Naive thymus-derived CD4-positive, alpha-beta T cell (primary cell): ENCODE measurements at regions not wholly inside any gene's neighbourhood (a gene's known extent, or its start where the extent isn't known, plus 50 kb on each side); places are given as distances from the start of the nearest gene placed in this dataset.

ENCODE experiments used
- ATAC-seq: fragments of 150-1000 bp; cut with Tn5 transposase; 2 replicates; pipeline ENCODE4 v1.10.0; 2021; ENCODE audit warnings: mild to moderate bottlenecking, moderate library complexity
- CTCF ChIA-PET: fragments of 350-600 bp; sonication (Branson Sonifier 250); formaldehyde crosslinking; loops from one replicate; lab custom pipeline; 2021; ENCODE audit warnings: antibody characterized with exemption; lab: Charles Lee
- POLR2A ChIA-PET: fragments of 350-600 bp; sonication (Branson Sonifier 250); formaldehyde crosslinking; loops from one replicate; lab custom pipeline; 2021; ENCODE audit warnings: antibody characterized with exemption, inconsistent platforms; lab: Charles Lee
- DNase-seq, 9 donors: peaks; one replicate each; pipeline versions ENCODE4 v3.0.0 to v3.0.0-alpha.2; 2020 to 2022; ENCODE audit warnings: mixed read lengths in 1 of 9
- H3K27ac ChIP-seq: one replicate; pipeline ENCODE4 v1.7.0; 2013; ENCODE audit warnings: mild to moderate bottlenecking, low read depth, low read length, moderate library complexity
- H3K27me3 ChIP-seq, 2 donors: one replicate each; pipeline ENCODE4 v1.7.0; 2013; ENCODE audit warnings: low read length in 2 of 2, mild to moderate bottlenecking in 2 of 2, moderate library complexity in 2 of 2; ENCODE audit not compliant: control insufficient read depth in 2 of 2, insufficient read depth in 2 of 2
- H3K36me3 ChIP-seq, 3 experiments: 1 replicate in 2 of 3; 2 replicates in 1 of 3; pipeline ENCODE4 v1.7.0; 2013; ENCODE audit warnings: low read length in 3 of 3, mild to moderate bottlenecking in 3 of 3, moderate library complexity in 1 of 3; ENCODE audit not compliant: insufficient read depth in 3 of 3, control insufficient read depth in 2 of 3
- H3K4me1 ChIP-seq, 2 donors: one replicate each; pipeline ENCODE4 v1.7.0; 2013; ENCODE audit warnings: low read length in 2 of 2, mild to moderate bottlenecking in 2 of 2, moderate library complexity in 1 of 2; ENCODE audit not compliant: control insufficient read depth in 2 of 2, insufficient read depth in 2 of 2
- H3K4me3 ChIP-seq: 2 replicates; pipeline ENCODE4 v1.7.0; 2013; ENCODE audit warnings: mild to moderate bottlenecking, low read length
- H3K9me3 ChIP-seq, 3 experiments: 1 replicate in 2 of 3; 2 replicates in 1 of 3; pipeline ENCODE4 v1.7.0; 2013; ENCODE audit warnings: low read length in 3 of 3; ENCODE audit not compliant: control insufficient read depth in 2 of 3
- H3K27ac Mint-ChIP-seq, 9 donors: one replicate each; pipeline ENCODE4 v1.8.0; 2020 to 2022; ENCODE audit warnings: mixed read lengths in 9 of 9, mild to moderate bottlenecking in 8 of 9, moderate library complexity in 5 of 9, inconsistent platforms in 2 of 9
- H3K27me3 Mint-ChIP-seq, 5 donors: one replicate each; pipeline ENCODE4 v1.8.0; 2021 to 2022; ENCODE audit warnings: mixed read lengths in 5 of 5, mild to moderate bottlenecking in 1 of 5
- H3K36me3 Mint-ChIP-seq, 5 donors: one replicate each; pipeline ENCODE4 v1.8.0; 2020 to 2022; ENCODE audit warnings: mixed read lengths in 5 of 5, mild to moderate bottlenecking in 3 of 5, inconsistent platforms in 1 of 5
- H3K4me1 Mint-ChIP-seq, 7 donors: one replicate each; pipeline ENCODE4 v1.8.0; 2020 to 2022; ENCODE audit warnings: mixed read lengths in 7 of 7, mild to moderate bottlenecking in 3 of 7, inconsistent platforms in 1 of 7
- H3K4me3 Mint-ChIP-seq, 10 donors: one replicate each; pipeline ENCODE4 v1.8.0; 2020 to 2022; ENCODE audit warnings: mild to moderate bottlenecking in 10 of 10, mixed read lengths in 10 of 10, moderate library complexity in 6 of 10, inconsistent platforms in 2 of 10
- H3K9me3 Mint-ChIP-seq, 11 donors: one replicate each; pipeline ENCODE4 v1.8.0; 2020 to 2022; ENCODE audit warnings: mixed read lengths in 11 of 11, mild to moderate bottlenecking in 4 of 11, inconsistent platforms in 1 of 11, moderate library complexity in 1 of 11
- intact Hi-C, 2 donors: fragments of 100-400 bp; cut with micrococcal nuclease; formaldehyde crosslinking; loops; one replicate each; pipeline ENCODE4 v1.15.1; 2023

GRCh38 chr6:66687611-66688140 lies 980.6 kb upstream of the EYS start:
- H3K4me3 Mint-ChIP-seq: no peak overlapping the region
- Histone ChIP-seq H3K36me3 (no peaks in the 10 kb centered on the region), H3K9me3 (no peaks in the 10 kb centered on the region), H3K4me3 (no peak overlapping the region), H3K4me1 (no peaks in the 10 kb centered on the region), H3K27ac (no peak overlapping the region), H3K27me3 (no peaks in the 10 kb centered on the region)
- no peak for DNase-seq
- CTCF ChIA-PET: no interaction called here
- no peaks in the 10 kb centered on the region for H3K36me3 Mint-ChIP-seq
- H3K4me1 Mint-ChIP-seq: peaks cover 0 to 2% (median 0%) of the 10 kb centered on the region in 7 donors
- no peaks in the 10 kb centered on the region for H3K27me3 Mint-ChIP-seq
- H3K9me3 Mint-ChIP-seq: peaks cover 0 to 18% (median 5%) of the 10 kb centered on the region in 11 donors
- H3K27ac Mint-ChIP-seq: no peak overlapping the region
- intact Hi-C loops: no loop called here
- ATAC-seq: no peak
- POLR2A ChIA-PET: no interaction called here

GRCh38 chr6:66675906-66676305 lies 968.9 kb upstream of the EYS start:
- Histone ChIP-seq H3K4me3 (no peak overlapping the region), H3K36me3 (no peaks in the 10 kb centered on the region), H3K4me1 (no peaks in the 10 kb centered on the region), H3K9me3 (no peaks in the 10 kb centered on the region), H3K27me3 (no peaks in the 10 kb centered on the region), H3K27ac (no peak overlapping the region)
- Mint-ChIP-seq H3K36me3 (no peaks in the 10 kb centered on the region), H3K4me1 (no peaks in the 10 kb centered on the region), H3K4me3 (no peak overlapping the region), H3K27ac (no peak overlapping the region), H3K27me3 (no peaks in the 10 kb centered on the region), H3K9me3 (peaks cover 0 to 8% (median 0%) of the 10 kb centered on the region in 11 donors)
- POLR2A ChIA-PET: no interaction called here
- ATAC-seq (no peak), DNase-seq (no peak)
- intact Hi-C loops: no loop called here
- CTCF ChIA-PET: no interaction called here

DNA sequence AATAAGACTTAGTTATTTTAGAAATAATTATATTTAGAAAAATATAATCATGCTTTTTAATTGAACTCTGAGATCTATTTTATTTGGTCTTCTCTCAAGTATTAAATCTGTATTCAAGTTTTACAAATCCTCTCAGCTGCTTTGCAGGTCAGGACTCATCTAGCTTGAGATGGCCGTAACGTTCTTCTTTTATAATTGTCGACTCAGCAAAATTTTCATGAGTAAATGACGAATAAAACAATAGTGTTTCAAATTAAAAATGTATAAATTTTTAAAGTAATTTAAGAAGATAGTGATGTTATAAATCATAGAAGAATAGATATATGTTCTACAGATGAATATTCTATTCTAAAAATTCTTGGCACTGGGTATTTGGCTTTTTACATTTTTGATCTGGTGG lies 957.1 kb upstream of the EYS start:
- no peaks in the 10 kb centered on the region for H3K27me3 ChIP-seq
- POLR2A ChIA-PET: no interaction called here
- Mint-ChIP-seq H3K9me3 (peaks cover 0 to 9% (median under 1%) of the 10 kb centered on the region in 11 donors), H3K36me3 (no peaks in the 10 kb centered on the region), H3K4me1 (no peaks in the 10 kb centered on the region), H3K4me3 (no peak overlapping the region), H3K27me3 (no peaks in the 10 kb centered on the region), H3K27ac (no peak overlapping the region)
- H3K27ac ChIP-seq: no peak overlapping the region
- H3K4me1 ChIP-seq: no peaks in the 10 kb centered on the region
- H3K36me3 ChIP-seq: no peaks in the 10 kb centered on the region
- no peak overlapping the region for H3K4me3 ChIP-seq
- no peaks in the 10 kb centered on the region for H3K9me3 ChIP-seq
- no peak for DNase-seq
- CTCF ChIA-PET: interaction anchor here (0.9 kb wide), 1 partner anchor 1265 kb away, joined by 4 read pairs; no protein-coding TSS in a partner anchor
- intact Hi-C loops: no loop called here
- no peak for ATAC-seq

- no peaks in the 10 kb centered on the region for H3K36me3 ChIP-seq
- Mint-ChIP-seq H3K27me3 (no peaks in the 10 kb centered on the region), H3K4me3 (no peak overlapping the region), H3K36me3 (no peaks in the 10 kb centered on the region), H3K9me3 (peaks cover 0 to 8% (median 3%) of the 10 kb centered on the region in 11 donors), H3K4me1 (no peaks in the 10 kb centered on the region), H3K27ac (no peak overlapping the region)
- POLR2A ChIA-PET: no interaction called here
- CTCF ChIA-PET: interaction anchor here (0.9 kb wide), 1 partner anchor 1266 kb away, joined by 4 read pairs; no protein-coding TSS in a partner anchor
- no peak overlapping the region for H3K27ac ChIP-seq
- intact Hi-C loops: no loop called here
- H3K27me3 ChIP-seq: no peaks in the 10 kb centered on the region
- H3K4me3 ChIP-seq: no peak overlapping the region
- no peaks in the 10 kb centered on the region for H3K9me3 ChIP-seq
- DNase-seq (no peak), ATAC-seq (no peak)
- H3K4me1 ChIP-seq: no peaks in the 10 kb centered on the region
Measured at GRCh38 chr6:66662721-66663507, 955.9 kb upstream of the EYS start.

DNA sequence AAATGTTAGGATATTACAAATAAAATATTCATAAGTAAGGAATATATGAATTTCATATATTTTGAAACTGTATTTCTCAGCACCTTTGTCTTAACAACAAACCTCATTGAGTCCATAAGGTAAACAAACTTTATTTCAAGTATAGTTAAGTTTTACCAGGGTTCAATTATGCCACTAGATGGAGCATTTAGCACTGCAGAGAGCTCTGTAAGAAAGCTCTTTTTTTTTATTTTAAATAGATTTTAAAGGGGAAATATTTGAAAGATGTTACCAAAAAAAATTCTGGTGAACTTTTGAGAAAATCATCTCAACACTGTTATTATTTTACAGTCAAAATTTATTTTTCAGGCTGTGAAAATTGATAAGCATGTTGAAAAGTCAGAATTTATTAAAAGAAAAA lies 955.2 kb upstream of the EYS start:
- Histone ChIP-seq H3K27me3 (no peaks in the 10 kb centered on the region), H3K36me3 (no peaks in the 10 kb centered on the region), H3K9me3 (no peaks in the 10 kb centered on the region), H3K27ac (no peak overlapping the region), H3K4me1 (no peaks in the 10 kb centered on the region), H3K4me3 (no peak overlapping the region)
- Mint-ChIP-seq H3K9me3 (peaks cover 0 to 11% (median 3%) of the 10 kb centered on the region in 11 donors), H3K27ac (no peak overlapping the region), H3K36me3 (no peaks in the 10 kb centered on the region), H3K4me1 (no peaks in the 10 kb centered on the region), H3K27me3 (no peaks in the 10 kb centered on the region), H3K4me3 (no peak overlapping the region)
- ChIA-PET CTCF (no interaction called here), POLR2A (no interaction called here)
- ATAC-seq: no peak
- DNase-seq: no peak
- intact Hi-C loops: no loop called here

DNA sequence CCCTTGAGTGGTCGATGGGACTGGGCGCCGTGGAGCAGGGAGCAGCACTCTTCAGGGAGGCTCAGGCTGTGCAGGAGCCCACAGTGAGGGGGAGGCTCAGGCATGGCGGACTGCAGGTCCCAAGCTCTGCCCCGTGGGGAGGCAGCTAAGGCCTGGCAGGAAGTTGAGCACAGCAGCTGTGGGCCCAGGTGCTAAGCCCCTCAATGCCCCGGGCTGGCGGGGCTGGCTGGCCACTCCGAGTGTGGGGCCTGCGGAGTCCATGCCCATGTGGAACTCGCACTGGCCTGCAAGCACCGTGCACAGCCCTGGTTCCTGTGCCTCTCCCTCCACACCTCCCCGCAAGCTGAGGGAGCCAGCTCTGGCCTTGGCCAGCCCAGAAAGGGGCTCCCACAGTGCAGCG lies 948.4 kb upstream of the EYS start:
- H3K4me3 Mint-ChIP-seq: no peak overlapping the region
- intact Hi-C loops: no loop called here
- Histone ChIP-seq H3K27ac (no peak overlapping the region), H3K9me3 (no peaks in the 10 kb centered on the region), H3K36me3 (no peaks in the 10 kb centered on the region), H3K4me1 (no peaks in the 10 kb centered on the region), H3K27me3 (no peaks in the 10 kb centered on the region), H3K4me3 (no peak overlapping the region)
- H3K4me1 Mint-ChIP-seq: no peaks in the 10 kb centered on the region
- ChIA-PET POLR2A (no interaction called here), CTCF (no interaction called here)
- DNase-seq (no peak), ATAC-seq (no peak)
- H3K9me3 Mint-ChIP-seq: peaks cover 0 to 23% (median 10%) of the 10 kb centered on the region in 11 donors
- H3K36me3 Mint-ChIP-seq: no peaks in the 10 kb centered on the region
- no peaks in the 10 kb centered on the region for H3K27me3 Mint-ChIP-seq
- no peak overlapping the region for H3K27ac Mint-ChIP-seq

DNA sequence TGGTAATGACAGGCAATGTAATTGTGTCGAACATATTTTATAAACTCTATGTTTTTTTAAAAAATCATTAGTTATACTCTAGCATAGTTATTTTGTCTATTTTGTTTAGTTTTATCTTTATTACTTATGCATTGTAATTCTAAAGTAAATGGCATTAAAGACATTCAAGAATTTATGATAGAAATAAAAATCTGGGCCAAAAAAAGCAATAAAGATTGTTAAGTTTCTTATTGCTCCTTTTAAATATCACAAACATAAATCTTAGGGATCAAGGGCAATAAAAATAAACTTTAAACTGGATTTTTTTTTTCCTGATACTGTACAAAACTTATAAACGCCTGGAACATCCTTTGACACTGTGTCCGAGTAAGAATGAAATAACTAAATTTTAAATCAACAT lies 931.5 kb upstream of the EYS start:
- Mint-ChIP-seq H3K4me1 (no peaks in the 10 kb centered on the region), H3K4me3 (no peak overlapping the region), H3K27me3 (no peaks in the 10 kb centered on the region), H3K27ac (no peak overlapping the region), H3K9me3 (peaks cover 0 to 21% (median 9%) of the 10 kb centered on the region in 11 donors), H3K36me3 (no peaks in the 10 kb centered on the region)
- ChIA-PET POLR2A (no interaction called here), CTCF (interaction anchor here (1.2 kb wide), 1 partner anchor 10 kb away, joined by 3 read pairs; no protein-coding TSS in a partner anchor)
- DNase-seq: no peak
- H3K27me3 ChIP-seq: no peaks in the 10 kb centered on the region
- no peak overlapping the region for H3K4me3 ChIP-seq
- no peaks in the 10 kb centered on the region for H3K4me1 ChIP-seq
- no peaks in the 10 kb centered on the region for H3K36me3 ChIP-seq
- H3K27ac ChIP-seq: no peak overlapping the region
- ATAC-seq: no peak
- H3K9me3 ChIP-seq: no peaks in the 10 kb centered on the region
- intact Hi-C loops: no loop called here
